WERI-Rb-1 (cell line): ENCODE measurements at regions not wholly inside any gene's neighbourhood (a gene's known extent, or its start where the extent isn't known, plus 50 kb on each side); places are given as distances from the start of the nearest gene placed in this dataset.
"Not testable (repeated sequence)": the region's sequence is repeated elsewhere in the genome, so short reads cannot be mapped to it uniquely, and the experiment has no call there.

Experiments
- DNase-seq: peaks from one replicate; pipeline ENCODE4 v3.0.0-alpha.2; 2020
- H3K27ac ChIP-seq: fragments of 250-450 bp; sonication (Bioruptor Pico); 2 replicates; pipeline ENCODE4 v1.5.1; 2020; ENCODE audit warnings: mild to moderate bottlenecking, moderate library complexity
- H3K27me3 ChIP-seq: fragments of 250-450 bp; sonication (Bioruptor Pico); 2 replicates; pipeline ENCODE4 v1.5.1; 2021; ENCODE audit warnings: mild to moderate bottlenecking, low read depth, moderate library complexity; ENCODE audit not compliant: insufficient read depth, severe bottlenecking
- H3K36me3 ChIP-seq: fragments of 250-450 bp; sonication (Bioruptor Pico); 2 replicates; pipeline ENCODE4 v1.5.1; 2020; ENCODE audit warnings: mild to moderate bottlenecking, moderate library complexity
- H3K4me3 ChIP-seq: 2 replicates; pipeline ENCODE4 v1.5.1; 2011; ENCODE audit warnings: low read depth, mild to moderate bottlenecking, control low read depth, low read length
- H3K9me3 ChIP-seq: fragments of 250-450 bp; sonication (Bioruptor Pico); 2 replicates; pipeline ENCODE4 v1.5.1; 2021; ENCODE audit warnings: mild to moderate bottlenecking, moderate library complexity; ENCODE audit not compliant: severe bottlenecking
- TF ChIP-seq, protein P1 (sequence below): IDR thresholded peaks from 2 replicates; pipeline ENCODE4 v1.5.1; 2011; ENCODE audit warnings: low read depth, mild to moderate bottlenecking, control low read depth, inconsistent platforms, low read length

DNA sequence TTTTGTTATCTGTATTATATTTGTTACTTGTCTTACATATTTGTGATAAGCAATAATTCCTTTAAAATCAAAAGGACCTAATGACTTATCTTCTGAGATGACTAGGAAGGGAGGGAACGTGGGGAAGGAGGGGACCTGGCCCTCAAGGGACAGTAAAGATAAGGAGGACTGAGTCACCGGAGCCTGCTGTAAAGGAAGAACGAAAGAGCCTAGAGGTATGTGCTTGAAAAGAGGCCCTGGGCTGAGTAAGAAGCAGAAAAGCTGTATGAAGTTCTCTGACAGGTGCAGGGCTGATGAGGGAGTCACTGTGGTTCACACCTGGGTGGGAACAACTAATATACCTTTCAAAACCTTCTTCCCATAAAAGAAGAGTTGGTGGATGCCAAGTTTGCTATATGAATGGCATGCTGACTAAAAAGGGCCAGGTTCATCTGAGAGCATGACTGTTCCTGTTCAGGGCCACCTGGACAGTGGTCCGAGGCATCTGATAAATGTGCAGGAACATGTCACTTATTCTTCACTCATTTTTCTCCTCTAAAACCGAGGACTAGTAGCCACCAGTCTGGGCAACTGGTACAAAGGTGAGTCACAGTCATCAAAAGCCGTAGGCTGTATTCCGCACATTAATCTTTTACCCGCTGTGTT lies 111.3 kb downstream of the TNFAIP3 start:
- Histone ChIP-seq H3K4me3 (no peak overlapping the region), H3K27ac (no peak overlapping the region)
- no peak for DNase-seq

DNA sequence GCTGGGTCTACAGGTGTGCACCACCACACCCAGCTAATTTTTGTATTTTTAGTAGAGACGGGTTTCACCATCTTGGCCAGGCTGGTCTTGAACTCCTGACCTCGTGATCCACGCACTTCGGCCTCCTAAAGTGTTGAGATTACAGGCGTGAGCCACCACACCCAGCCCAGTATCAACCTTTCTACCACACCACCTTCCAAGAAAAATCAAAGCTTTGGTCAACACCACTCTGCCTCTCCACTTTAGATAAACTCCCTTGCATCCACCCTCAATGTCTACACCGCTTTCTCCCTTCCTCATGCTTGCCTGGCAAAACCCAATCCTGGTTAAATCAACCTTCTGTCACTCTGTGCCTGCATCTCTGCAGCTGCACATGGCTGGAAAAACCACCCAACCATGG lies 112.2 kb downstream of the TNFAIP3 start:
- not testable (repeated sequence) for H3K4me3 ChIP-seq, H3K36me3 ChIP-seq, H3K9me3 ChIP-seq, DNase-seq, H3K27me3 ChIP-seq, H3K27ac ChIP-seq

More for the DNA sequence above, 111.3 kb downstream of the TNFAIP3 start:
- Histone ChIP-seq H3K9me3 (no peaks in the 10 kb centered on the region), H3K27me3 (no peaks in the 10 kb centered on the region), H3K36me3 (no peaks in the 10 kb centered on the region)
- TF ChIP-seq, protein P1, sequence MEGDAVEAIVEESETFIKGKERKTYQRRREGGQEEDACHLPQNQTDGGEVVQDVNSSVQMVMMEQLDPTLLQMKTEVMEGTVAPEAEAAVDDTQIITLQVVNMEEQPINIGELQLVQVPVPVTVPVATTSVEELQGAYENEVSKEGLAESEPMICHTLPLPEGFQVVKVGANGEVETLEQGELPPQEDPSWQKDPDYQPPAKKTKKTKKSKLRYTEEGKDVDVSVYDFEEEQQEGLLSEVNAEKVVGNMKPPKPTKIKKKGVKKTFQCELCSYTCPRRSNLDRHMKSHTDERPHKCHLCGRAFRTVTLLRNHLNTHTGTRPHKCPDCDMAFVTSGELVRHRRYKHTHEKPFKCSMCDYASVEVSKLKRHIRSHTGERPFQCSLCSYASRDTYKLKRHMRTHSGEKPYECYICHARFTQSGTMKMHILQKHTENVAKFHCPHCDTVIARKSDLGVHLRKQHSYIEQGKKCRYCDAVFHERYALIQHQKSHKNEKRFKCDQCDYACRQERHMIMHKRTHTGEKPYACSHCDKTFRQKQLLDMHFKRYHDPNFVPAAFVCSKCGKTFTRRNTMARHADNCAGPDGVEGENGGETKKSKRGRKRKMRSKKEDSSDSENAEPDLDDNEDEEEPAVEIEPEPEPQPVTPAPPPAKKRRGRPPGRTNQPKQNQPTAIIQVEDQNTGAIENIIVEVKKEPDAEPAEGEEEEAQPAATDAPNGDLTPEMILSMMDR: no peak

DNA sequence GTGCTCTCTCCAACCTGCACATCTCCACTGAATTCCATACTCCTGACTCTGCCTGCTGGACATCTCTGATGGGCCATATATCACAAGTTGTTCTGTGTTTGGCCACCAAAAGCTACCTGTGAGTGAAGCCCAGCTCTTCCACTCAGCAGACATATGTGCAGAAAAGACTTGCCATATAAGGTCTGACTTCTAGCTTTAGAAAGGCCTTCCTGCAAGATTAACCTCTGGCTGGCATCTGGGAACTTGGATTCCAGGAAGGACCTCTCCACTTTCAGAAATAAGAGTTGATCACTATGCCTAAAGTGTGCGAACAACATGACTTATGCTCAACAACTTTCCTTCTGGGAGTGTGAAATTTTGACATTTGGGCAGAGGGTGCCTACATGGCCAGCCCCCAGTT lies 113.7 kb downstream of the TNFAIP3 start:
- Histone ChIP-seq H3K9me3 (no peaks in the 10 kb centered on the region), H3K27ac (no peak overlapping the region), H3K36me3 (no peaks in the 10 kb centered on the region), H3K4me3 (no peak overlapping the region), H3K27me3 (no peaks in the 10 kb centered on the region)
- TF ChIP-seq, protein P1: no peak
- no peak for DNase-seq

DNA sequence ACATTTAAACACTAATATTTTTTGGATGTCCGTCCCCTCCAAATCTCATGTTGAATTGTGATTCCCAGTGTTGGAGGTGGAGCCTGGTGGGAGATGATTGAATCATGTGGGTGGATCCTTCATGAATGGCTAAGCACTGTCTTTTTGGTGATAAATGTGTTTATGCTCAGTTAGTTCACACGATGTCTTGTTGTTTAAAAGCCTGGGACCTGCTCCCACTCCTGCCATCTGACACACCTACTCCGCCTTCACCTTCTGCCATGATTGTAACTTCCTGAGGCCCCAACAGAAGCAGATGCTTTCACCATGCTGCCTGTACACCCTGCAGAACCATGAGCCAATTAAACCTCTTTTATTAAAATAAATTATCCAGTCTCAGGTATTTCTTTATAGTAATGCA lies 114.7 kb downstream of the TNFAIP3 start:
- Histone ChIP-seq H3K27ac (no peak overlapping the region), H3K9me3 (no peaks in the 10 kb centered on the region), H3K4me3 (no peak overlapping the region), H3K27me3 (no peaks in the 10 kb centered on the region), H3K36me3 (no peaks in the 10 kb centered on the region)
- TF ChIP-seq, protein P1: no peak
- no peak for DNase-seq

DNA sequence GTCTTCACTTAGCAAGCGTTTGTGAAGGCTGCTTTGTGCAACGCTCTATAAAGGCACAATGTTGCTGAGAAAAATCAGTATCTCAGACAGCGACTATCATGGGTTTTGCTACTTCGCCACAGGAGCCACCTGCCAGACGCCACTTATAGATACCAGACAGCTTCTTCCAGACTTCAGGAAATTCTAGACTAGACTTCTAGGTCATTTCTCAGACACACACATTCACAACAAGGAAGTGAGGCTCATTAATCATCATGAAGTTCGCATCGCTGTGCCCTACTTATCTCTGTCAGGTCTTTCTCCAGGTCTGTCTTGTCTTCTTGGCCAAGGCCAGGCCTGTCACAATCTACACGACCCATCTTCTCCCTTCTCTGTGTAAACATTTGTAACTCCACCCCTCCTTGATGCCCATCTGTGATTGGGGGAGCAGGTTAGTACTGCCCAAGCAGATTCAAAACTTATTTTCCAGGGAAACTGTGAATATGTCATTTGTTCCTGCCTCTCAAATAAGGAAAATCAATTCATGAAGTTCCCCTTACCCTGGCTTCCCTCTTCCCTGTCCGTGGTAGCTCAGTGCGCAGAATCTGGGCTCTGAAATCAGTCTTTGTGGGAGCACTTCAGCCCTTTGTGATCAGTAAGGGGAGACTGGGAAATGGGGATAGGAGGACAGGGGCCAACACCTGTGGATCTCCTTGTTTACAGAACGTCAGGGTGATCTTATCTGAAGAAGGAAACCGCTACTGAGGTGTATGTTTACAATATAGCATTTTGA lies 115.5 kb downstream of the TNFAIP3 start:
- Histone ChIP-seq H3K9me3 (no peaks in the 10 kb centered on the region), H3K36me3 (no peaks in the 10 kb centered on the region), H3K4me3 (no peak overlapping the region), H3K27ac (no peak overlapping the region), H3K27me3 (no peaks in the 10 kb centered on the region)
- no peak for DNase-seq
- TF ChIP-seq, protein P1: no peak

DNA sequence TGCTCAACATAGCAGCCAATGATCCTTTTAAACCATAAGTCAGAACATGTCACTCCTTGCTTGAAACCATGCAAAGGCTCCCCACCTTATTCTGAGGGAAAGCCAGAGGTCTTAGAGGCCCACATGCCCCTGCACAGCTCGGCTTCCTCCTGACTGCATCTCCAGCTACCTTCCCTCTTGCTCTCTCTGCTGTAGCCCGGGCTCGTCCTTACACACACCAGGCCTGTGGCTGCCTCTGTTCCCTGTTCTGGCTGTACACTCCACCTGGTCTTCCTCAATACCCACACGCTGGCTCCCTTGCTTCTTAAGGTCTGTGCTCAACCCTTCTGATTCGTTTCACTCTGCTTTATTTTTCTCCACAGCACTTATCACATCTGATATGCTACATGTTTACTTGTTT lies 116.2 kb downstream of the TNFAIP3 start:
- TF ChIP-seq, protein P1: no peak
- Histone ChIP-seq H3K36me3 (no peaks in the 10 kb centered on the region), H3K9me3 (no peaks in the 10 kb centered on the region), H3K4me3 (no peak overlapping the region), H3K27me3 (no peaks in the 10 kb centered on the region), H3K27ac (no peak overlapping the region)
- no peak for DNase-seq
